A549 (cell line): ENCODE measurements at regions not wholly inside any gene's neighbourhood (a gene's known extent, or its start where the extent isn't known, plus 50 kb on each side); places are given as distances from the start of the nearest gene placed in this dataset.

ENCODE experiments used
- HDAC2 ChIP-seq: fragments of 200-600 bp; sonication (generic); IDR thresholded peaks from 2 replicates; pipeline ENCODE4 v1.6.1; 2016
- SREBF2 ChIP-seq: fragments of 450-650 bp; IDR thresholded peaks from 2 replicates; pipeline ENCODE4 v1.6.1; 2014; ENCODE audit warnings: mild to moderate bottlenecking, moderate library complexity

DNA sequence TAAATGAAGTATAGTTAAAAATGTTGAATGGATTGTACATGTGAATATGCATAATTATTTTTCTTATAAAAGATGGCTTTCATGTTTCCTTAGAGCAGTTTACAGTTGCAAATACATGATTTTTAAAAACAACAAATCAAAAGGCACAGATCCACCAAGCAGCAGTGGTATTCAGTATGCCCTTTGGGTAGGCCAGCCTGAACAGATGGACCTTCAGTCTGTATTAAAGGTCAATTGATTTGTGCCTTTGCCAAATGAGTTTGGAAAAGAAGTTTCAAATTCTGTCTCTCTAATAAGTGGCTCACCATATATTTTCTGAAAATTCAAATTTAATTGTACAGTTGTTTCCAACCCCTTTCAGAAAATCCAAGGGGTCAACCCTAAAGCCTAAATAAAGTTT lies 477.1 kb downstream of the NSUN3 start:
- TF ChIP-seq SREBF2 (no peak), HDAC2 (no peak)
